HG02973 (cell line): ENCODE measurements at regions not wholly inside any gene's neighbourhood (a gene's known extent, or its start where the extent isn't known, plus 50 kb on each side); places are given as distances from the start of the nearest gene placed in this dataset.
"Not testable (repeated sequence)": the region's sequence is repeated elsewhere in the genome, so short reads cannot be mapped to it uniquely, and the experiment has no call there.

Source experiments
- ATAC-seq: cut with Tn5 transposase; IDR thresholded peaks from one replicate; pipeline ENCODE4 v1.9.1; 2021; ENCODE audit warnings: moderate library complexity; ENCODE audit not compliant: unreplicated experiment

GRCh38 chr10:34016576-34016975 is 682.1 kb upstream of the NRP1 start:
- ATAC-seq: no peak

GRCh38 chr10:34015700-34016099 is 681.2 kb upstream of the NRP1 start:
- no peak for ATAC-seq

- no peak for ATAC-seq
Measured at GRCh38 chr10:34013235-34013634, 678.8 kb upstream of the NRP1 start.

GRCh38 chr10:34010891-34011290 is 676.4 kb upstream of the NRP1 start:
- ATAC-seq: no peak

- not testable (repeated sequence) for ATAC-seq
Measured at GRCh38 chr10:34010228-34010627, 675.8 kb upstream of the NRP1 start.

- ATAC-seq: no peak
Measured at GRCh38 chr10:34008656-34009055, 674.2 kb upstream of the NRP1 start.

- ATAC-seq: no peak
Measured at GRCh38 chr10:34006471-34006870, 672.0 kb upstream of the NRP1 start.

- ATAC-seq: no peak
Measured at GRCh38 chr10:34003561-34003960, 669.1 kb upstream of the NRP1 start.

GRCh38 chr10:34002896-34003295 is 668.4 kb upstream of the NRP1 start:
- ATAC-seq: no peak

GRCh38 chr10:34001831-34002230 is 667.4 kb upstream of the NRP1 start:
- ATAC-seq: no peak

- no peak for ATAC-seq
Measured at GRCh38 chr10:34001087-34001580, 666.7 kb upstream of the NRP1 start.

GRCh38 chr10:33993917-33994316 is 659.5 kb upstream of the NRP1 start:
- no peak for ATAC-seq

GRCh38 chr10:33991924-33992323 is 657.5 kb upstream of the NRP1 start:
- ATAC-seq: no peak

- ATAC-seq: no peak
Measured at GRCh38 chr10:33986515-33986914, 652.0 kb upstream of the NRP1 start.

- no peak for ATAC-seq
Measured at GRCh38 chr10:33986016-33986415, 651.5 kb upstream of the NRP1 start.

- ATAC-seq: no peak
Measured at GRCh38 chr10:33982995-33983394, 648.5 kb upstream of the NRP1 start.

GRCh38 chr10:33981301-33981700 is 646.8 kb upstream of the NRP1 start:
- no peak for ATAC-seq

- ATAC-seq: no peak
Measured at GRCh38 chr10:33979195-33979594, 644.7 kb upstream of the NRP1 start.

- no peak for ATAC-seq
Measured at GRCh38 chr10:33975481-33975880, 641.0 kb upstream of the NRP1 start.

- no peak for ATAC-seq
Measured at GRCh38 chr10:33974976-33975478, 640.6 kb upstream of the NRP1 start.

GRCh38 chr10:33968983-33969382 is 634.5 kb upstream of the NRP1 start:
- ATAC-seq: no peak

- ATAC-seq: no peak
Measured at GRCh38 chr10:33967606-33968120, 633.2 kb upstream of the NRP1 start.

GRCh38 chr10:33966946-33967345 is 632.5 kb upstream of the NRP1 start:
- ATAC-seq: no peak
